Inferior parietal cortex (tissue), 1 donor: ENCODE measurements at regions not wholly inside any gene's neighbourhood (a gene's known extent, or its start where the extent isn't known, plus 50 kb on each side); places are given as distances from the start of the nearest gene placed in this dataset.
A peak's percentile ranks its signal among the peaks of the same experiment; 100 is the strongest.
"Not testable (repeated sequence)": the region's sequence is repeated elsewhere in the genome, so short reads cannot be mapped to it uniquely, and the experiment has no call there.

Experiments used
- DNase-seq: peaks from one replicate; pipeline ENCODE4 v3.0.0-alpha.2; 2016; ENCODE audit errors: extremely low spot score

DNA sequence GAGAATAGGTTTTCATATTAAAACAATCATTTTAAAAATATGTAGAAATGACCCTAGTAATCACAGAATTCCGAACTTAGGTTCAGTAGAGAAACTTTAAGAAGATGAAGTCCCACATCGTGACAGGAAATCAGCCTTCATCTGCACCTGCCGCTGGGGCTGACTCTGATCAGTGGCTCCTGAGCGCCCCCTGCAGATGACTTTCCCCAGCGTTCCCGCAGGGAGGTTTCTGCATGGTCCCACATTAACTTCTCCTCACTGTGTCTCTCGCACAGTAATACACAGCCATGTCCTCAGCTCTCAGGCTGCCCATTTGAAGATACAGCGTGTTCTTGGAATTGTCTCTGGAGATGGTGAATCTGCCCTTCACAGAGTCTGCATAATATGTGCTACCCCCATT is 1131.1 kb downstream of the TMEM121 start:
- no peak for DNase-seq

DNA sequence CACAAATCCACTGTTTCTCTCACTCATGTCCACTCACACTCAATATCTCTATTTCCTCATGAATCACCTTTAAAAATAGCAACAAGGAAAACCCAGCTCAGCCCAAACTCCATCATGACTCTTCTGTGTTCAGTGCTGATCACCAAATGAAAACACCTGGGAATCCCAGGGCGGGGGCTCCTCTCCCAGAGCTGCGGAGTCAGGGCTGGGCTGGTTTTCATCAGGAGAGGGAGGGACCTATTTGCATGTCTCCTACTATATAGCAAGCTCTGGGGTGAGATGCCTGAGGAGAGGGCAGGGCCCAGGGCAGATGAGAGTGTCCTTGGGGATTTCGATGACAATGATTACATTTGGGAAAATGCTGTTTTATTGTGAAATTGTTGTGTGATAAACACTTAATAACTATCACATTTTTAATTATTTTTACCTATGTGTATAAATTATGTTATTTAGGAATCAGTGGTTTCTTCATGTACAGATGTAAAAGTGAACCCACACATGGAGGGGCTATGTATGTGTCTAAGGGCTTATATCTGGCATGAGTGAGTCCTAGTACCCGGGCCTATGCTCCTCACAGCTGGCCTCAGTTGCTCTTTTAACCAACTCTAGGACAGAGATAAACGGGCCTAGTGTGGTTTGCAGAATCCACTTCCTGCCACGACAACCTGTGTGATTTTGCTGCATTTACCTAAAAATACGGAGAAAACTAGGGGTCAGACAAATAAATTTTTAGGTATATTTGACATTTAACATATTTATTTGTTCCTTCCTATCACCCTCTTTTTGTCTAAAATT is 1131.9 kb downstream of the TMEM121 start:
- not testable (repeated sequence) for DNase-seq

DNA sequence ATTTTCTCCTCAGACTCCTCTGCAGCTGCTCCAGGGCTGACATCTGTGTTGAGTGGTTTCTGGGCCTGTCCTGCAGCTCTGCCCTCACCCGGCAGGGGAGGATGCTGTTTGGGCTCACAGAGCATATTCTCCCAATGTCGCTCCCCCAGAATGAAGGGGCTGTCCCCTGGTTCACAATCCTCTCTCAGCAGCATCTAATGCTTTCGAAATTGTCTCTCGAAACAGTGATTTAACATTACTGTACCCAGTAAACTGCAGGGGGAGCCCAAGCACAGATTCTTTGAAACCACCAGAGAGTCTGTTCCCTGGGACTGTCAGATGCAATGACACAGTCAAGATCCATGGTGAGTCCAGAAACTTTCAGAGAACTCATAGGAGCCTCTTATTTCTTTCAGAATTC is 1135.2 kb downstream of the TMEM121 start:
- peak; percentile 1 for DNase-seq

DNA sequence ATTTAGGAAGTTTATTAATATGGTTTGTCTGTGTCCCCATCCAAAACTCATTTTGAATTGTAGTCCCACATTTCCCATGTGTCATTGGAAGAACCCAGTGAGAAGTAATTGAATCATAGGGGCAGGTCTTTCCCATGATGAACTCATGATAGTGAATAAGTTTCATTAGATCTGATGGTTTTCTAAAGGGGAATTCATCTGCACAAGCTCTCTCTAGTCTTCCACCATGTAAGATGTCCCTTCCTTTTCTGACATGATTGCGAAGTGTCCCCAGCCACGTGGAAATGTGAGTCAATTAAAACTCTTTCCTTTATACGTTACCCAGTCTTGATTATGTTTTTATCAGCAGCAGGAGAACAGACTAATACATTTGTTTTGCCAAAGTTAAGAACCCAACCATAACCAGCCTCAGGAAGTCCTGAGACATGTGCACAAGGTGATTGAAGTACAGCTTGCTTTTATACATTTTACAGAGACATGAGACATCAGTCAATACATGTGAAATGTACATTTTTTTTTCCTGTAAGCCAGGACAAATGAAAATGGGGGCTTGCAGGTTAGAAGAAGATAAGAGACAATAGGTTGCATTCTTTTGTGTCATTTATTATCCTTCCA is 1136.7 kb downstream of the TMEM121 start:
- no peak for DNase-seq

DNA sequence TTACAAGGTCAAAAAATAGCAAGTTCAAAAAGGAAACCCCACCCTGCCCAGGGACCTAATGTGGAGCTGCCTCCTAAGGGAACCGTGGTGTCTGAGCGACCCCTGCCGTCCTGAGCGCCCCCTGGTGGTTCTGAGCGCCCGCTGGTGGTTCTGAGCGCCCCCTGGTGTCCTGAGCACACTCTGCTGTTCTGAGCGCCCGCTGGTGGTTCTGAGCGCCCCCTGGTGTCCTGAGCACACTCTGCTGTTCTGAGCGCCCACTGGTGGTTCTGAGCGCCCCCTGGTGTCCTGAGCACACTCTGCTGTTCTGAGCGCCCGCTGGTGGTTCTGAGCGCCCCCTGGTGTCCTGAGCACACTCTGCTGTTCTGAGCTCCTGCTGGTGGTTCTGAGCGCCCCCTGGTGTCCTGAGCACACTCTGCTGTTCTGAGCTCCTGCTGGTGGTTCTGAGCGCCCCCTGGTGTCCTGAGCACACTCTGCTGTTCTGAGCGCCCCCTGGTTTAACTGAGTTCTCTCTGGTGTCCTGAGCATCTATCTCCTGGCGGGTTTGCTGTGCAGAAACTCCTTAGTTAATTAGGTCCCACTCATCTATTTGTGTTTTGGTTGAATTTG is 1137.5 kb downstream of the TMEM121 start:
- not testable (repeated sequence) for DNase-seq

DNA sequence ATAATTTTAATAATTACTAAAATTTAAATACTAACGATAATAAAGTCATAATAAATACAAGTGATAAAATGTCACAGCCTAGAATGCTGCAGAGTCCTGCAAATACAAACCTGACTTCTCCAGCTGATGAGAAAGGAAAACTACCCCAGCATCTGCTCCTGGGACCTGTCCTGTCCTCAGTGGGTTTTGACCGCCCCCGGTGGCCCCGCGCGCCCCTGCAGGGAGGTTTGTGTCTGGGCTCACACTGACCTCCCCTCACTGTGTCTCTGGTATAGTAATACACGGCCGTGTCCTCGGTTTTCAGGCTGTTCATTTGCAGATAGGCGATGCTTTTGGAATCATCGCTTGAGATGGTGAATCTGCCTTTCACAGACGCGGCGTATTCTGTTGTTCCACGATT is 1139.4 kb downstream of the TMEM121 start:
- DNase-seq: no peak

DNA sequence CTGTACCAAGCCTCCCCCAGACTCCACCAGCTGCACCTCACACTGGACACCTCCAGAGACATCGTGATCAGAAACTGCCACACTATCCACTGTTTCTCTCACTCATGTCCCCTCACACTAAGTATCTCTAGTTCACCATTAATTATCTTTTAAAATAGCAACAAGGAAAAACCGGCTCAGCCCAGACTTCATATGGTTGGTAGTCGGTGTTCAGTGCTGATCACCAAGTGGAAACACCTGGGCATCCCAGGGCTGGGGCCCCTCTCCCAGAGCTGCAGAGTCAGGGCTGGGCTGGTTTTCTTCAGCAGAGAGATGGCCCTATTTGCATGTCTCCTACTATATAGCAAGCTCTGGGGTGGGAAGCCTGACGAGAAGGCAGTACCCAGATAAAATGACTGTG is 1140.0 kb downstream of the TMEM121 start:
- DNase-seq: no peak

DNA sequence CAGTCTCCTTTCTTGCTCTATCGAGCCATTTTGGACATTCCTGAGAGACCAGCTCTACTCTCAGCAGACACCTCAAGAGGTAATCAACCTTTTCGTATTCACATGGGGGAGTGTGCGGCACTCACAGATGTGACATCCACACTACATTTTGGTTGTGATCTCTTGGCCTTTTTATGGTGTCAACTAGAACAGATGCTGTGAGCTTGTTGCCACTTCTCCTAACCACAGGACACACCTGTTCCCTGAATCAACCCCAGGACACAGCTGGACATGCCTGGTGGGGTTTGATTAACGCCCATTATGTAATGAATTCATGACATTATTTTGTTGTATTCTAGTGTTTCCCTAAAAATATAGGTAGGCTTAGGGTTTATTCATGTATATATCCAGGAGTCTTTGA is 1143.6 kb downstream of the TMEM121 start:
- no peak for DNase-seq

DNA sequence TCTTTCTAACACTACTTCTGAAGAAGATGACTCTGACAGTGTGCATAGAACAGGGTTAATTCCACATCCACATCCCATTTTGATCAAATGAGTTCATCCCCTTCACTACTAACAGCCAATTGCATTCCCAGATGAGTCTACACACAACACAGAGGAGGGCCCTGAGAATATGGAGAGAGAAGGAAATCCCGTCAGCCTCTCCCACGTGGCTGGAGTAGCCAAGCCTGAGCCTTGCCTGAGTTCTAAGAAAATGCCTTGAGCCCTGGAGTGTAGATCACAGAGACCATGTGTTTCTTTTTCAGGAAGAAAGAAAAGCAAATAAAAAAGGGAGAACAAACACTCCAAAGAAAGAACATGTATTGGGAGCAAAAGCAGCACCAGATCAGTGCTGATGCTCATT is 1147.7 kb downstream of the TMEM121 start:
- not testable (repeated sequence) for DNase-seq

DNA sequence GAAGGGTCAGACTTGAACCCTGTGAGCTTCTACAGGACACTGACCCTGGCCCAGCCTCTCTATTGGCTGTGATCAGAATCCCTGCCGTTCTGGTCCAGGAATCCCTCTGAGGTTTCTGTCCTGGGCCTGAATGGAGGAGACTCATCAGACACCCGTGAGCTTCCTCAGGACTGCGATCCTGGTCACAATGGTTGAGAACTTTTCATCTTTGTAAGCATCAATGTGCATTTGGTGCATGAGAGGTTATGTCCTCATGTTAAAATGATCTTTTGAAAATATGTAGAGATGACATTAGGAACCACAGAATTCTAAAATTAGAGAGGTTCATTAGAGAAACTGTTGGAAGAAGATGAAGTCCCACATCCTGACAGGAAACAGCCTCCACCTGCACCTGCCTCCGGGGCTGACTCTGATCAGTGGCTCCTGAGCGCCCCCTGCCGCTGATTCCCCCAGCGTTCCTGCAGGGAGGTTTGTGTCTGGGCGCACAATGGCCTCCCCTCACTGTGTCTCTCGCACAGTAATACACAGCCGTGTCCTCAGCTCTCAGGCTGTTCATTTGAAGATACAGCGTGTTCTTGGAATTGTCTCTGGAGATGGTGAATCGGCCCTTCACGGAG is 1148.2 kb downstream of the TMEM121 start:
- not testable (repeated sequence) for DNase-seq

DNA sequence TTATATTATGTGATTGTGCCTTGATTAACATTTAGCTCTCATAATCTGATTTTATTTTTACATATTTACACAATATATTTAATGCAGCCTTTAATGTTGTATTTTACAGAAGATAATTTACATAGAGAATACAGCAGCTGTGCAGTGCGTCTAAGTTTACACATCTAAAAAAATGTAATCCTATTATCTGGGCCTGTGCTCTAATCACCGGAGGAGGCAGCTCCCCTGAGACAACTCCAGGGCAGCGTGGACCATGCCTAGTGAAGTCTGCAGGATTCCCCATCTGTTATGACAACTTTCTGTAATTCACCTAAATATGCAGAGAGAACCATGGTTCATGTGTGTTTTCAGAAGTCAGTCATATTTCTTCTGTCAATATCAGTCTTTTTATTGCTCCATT is 1149.3 kb downstream of the TMEM121 start:
- DNase-seq: not testable (repeated sequence)

DNA sequence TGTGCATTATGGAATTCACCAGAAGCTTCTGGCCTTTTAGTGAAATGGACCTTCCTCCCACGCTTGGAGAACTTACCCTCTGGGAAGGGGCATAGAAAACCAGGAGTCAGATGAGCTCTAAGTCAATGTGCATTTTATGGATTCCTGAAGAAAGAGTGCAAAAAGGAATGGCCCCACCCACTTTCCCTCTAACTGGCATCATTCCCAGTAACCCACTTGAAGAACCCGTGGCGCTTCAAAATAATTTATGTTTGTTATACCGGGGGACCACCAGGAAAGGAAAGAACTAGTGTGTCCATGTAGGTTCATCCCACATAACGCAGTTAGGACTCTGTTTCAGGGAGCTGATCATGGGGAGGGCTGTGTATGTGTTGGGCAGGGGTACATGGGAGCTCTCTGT is 1153.4 kb downstream of the TMEM121 start:
- DNase-seq: no peak

DNA sequence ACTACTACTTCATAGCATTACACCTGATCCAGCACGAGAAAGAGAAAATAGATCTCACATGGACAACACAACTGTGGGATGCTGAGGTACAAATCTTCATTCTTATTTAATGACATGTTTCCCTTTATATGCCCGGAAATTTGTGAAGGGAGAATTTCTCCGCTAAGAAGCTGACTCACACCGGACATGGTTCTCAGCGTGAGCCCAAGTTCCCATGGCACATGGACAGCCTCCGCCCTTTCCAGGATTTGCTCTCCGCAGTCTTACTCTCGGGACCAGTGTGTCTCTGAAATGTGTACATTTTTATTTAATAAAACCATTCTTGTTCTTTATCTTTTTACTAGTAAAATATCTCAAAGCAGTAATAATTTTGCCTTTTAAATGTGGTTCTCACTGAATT is 1154.8 kb downstream of the TMEM121 start:
- no peak for DNase-seq

DNA sequence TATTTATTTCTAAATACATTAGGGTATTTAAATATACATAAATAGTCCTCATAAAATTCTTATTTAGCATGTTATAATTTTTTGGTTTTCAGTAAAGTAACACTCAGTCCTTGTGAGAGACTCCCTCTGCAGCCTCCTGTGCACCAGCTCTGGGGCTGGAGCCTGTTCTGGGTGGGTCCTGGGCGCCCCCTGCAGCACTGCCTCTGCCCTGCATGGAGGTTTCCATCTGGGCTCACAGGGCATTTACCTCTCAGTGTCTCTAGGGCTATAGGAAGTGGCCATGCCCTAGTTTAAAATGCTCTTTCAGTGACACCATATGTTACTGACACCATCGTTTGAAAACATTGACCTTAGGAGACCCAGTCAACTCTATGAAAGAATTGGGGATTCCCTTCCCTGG is 1155.2 kb downstream of the TMEM121 start:
- DNase-seq: no peak

DNA sequence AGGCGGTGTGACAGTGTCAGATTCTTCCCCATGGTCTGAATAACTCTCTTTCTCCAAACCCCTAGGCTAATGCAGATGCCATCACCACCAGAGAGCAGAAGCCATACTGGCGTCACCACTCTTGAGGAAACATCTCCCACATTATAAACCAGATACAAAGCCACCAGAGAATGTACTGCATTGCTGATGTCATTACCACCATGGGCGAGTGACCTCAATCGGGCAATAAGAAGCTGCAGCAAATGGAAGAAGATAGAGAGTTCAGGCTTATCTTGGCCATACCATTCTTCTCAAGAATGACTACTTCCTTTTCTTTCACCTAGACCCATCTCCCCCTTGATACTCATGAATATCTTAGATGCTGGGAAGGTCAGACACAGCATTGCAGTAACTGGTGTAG is 1157.2 kb downstream of the TMEM121 start:
- DNase-seq: no peak

DNA sequence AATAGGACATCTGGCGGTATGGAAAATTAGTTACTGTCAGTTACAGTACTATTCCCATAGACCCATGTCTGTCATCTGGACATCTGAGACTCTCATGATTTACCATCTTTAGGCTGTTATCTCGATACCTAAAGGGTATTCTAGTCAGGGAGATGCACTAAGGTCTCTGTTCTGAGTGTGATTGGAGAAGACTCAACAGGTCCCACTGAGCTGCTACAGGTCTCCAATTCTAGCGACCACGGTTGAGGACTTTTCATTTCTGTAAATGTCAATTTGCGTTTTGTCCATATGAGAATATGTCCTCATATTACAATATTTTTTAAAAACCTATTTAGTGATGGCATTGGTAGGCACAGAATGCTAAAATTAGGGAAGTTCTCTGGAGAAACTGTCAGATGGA is 1160.2 kb downstream of the TMEM121 start:
- no peak for DNase-seq

DNA sequence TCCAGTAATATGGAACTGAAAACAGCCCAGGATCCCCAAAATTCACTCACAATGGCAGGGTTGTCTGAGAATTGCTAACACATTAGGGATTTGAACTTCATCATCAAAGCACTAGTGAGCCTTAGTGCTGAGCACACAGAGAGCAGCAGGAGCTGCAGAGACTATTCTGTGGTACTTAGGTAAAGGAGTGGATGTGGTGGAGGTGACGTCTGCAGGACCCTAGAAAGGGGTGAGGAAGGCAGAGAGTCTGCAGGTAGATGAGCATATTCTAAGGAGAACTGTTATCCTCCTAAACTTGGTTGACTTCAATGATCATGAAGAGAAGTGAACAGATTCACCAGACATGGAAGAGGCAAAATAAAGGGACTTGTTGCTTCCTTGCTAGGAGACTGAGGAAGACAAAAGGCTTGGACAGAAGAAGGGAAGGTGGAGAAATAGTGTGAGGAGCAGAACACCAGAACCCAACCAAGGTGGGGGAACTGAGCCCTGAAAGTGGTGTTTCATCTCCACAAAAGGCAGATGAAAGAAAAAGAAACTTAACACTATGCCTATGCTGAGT is 1164.0 kb downstream of the TMEM121 start:
- no peak for DNase-seq

DNA sequence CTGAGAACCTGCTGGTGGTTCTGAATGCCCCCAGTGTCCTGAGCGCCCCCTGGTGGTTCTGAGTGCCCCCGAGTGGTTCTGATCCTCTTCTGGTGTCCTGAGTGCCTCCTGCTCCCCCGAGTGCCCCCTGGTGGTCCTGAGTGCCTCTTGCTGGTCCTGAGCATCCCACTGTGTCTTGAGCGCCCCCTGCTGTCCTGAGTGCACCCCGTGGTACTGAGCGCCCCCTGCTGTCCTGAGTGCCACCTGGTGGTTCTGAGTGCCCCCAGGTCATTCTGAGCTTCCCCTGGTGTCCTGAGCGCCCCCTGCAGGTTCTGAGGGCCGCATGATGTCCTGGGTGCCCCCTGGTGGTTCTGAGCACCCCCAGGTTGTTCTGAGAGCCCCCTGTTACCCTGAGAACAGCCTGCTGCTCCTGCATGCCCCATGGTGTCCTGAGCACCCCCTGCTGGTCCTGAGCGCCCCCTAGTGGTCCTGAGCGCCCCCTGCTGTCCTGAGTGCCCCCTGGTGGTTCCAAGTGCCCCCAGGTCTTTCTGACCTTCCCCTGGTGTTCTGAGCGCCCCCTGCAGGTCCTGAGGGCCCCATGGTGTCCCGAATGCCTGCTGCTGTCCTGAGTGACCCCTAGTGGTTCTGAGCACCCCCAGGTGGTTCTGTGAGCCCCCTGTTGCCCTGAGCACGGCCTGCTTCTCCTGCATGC is 1165.4 kb downstream of the TMEM121 start:
- DNase-seq: no peak

DNA sequence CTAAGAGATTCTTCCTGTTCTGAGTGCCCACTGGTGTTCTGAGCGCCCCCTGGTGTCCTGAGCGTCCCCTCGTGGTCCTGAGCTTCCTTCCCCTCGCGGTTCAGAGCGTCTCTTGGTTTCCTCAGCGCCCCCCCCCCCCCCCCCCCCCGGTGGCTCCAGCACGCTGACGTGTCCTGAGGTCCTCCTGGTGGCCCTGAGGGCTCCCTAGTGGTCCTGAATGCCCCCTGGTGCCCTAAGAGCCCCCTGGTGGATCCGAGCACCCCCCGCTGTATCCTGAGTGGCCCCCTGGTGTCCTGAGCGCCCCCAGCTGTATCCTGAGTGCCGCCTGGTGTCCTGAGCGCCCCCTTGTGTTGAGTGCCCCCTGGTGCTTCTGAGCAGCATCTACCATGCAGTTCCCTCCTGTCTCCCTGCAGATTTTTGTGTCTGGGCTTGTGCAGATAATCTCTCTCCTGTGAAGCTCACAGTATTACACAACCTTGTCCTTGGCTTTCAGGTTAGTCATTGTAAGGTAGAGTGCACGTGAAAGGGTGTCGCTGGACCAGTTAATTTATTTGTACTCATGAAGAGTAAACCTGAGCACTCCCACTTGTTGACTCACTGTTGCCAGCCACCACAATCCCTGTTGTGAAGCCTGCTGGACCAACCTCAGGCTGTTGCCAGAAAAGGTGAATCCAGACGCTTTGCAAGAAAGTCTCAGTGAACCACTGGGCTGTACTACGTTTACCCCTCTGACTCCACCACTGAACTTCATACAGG is 1168.4 kb downstream of the TMEM121 start:
- DNase-seq: no peak

DNA sequence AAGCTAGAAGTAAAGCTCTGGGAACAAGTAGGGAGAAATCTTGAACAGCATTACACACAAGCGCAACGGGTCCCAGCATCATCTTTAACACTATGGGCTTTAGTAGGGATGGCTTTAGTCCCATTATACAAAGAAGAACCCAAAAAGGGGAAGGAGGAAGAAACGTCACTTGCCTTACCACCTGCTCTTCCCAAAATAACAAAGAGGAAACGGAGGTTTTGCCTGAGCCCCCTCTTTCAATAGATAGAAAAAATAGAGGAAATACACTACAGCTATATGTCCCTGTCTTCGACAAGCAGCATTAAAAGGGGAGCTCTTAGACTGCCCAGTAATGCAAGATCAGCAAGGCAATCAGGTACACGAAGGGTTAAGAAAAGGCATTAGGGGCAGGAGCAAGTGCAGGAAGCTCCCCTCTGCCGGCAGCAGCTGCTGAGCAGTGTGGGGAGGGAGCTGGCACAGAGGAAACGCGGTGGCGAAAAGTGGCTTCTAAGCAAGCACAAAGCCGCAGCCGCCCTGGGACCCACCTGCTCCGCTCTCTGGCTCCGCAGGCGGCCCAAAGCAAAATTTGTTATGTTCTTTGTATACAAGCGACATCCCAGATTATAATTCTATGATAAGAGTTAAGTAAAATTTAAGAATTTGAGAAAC is 1172.4 kb downstream of the TMEM121 start:
- not testable (repeated sequence) for DNase-seq
